ENCODE measurements at regions not wholly inside any gene's neighbourhood (a gene's known extent, or its start where the extent isn't known, plus 50 kb on each side); places are given as distances from the start of the nearest gene placed in this dataset.
"Not testable (repeated sequence)": the region's sequence is repeated elsewhere in the genome, so short reads cannot be mapped to it uniquely, and the experiment has no call there.

GRCh38 chr6:114650891-114651290 lies 308.1 kb upstream of the HS3ST5 start:
- H3K4me3 ChIP-seq (ENCODE audit: low read length), result no peak overlapping the region
- no peaks in the 10 kb centered on the region for H3K36me3 ChIP-seq (ENCODE audit: insufficient read depth, low read depth, low read length)
- no peaks in the 10 kb centered on the region for H3K27me3 ChIP-seq (ENCODE audit: insufficient read depth, low read length)
- no peak overlapping the region for H3K27ac ChIP-seq (ENCODE audit: low read length)
- H3K4me1 ChIP-seq (ENCODE audit: insufficient read depth, low read length), result no peaks in the 10 kb centered on the region; the same call in 1 of the 2 replicates
- H3K9me3 ChIP-seq (ENCODE audit: insufficient read depth, low read depth, low read length), result no peaks in the 10 kb centered on the region
- no peak overlapping the region for H3K9ac ChIP-seq (ENCODE audit: low read depth, low read length)

GRCh38 chr6:114649298-114649697 lies 306.5 kb upstream of the HS3ST5 start:
- H3K4me3 ChIP-seq (ENCODE audit: low read length), result no peak overlapping the region
- H3K36me3 ChIP-seq (ENCODE audit: insufficient read depth, low read depth, low read length), result no peaks in the 10 kb centered on the region
- no peaks in the 10 kb centered on the region for H3K27me3 ChIP-seq (ENCODE audit: insufficient read depth, low read length)
- H3K27ac ChIP-seq (ENCODE audit: low read length), result no peak overlapping the region
- H3K9ac ChIP-seq (ENCODE audit: low read depth, low read length), result no peak overlapping the region
- no peaks in the 10 kb centered on the region; the same call in 1 of the 2 replicates for H3K4me1 ChIP-seq (ENCODE audit: insufficient read depth, low read length)
- no peaks in the 10 kb centered on the region for H3K9me3 ChIP-seq (ENCODE audit: insufficient read depth, low read depth, low read length)

GRCh38 chr6:114648847-114649246 lies 306.0 kb upstream of the HS3ST5 start:
- no peak overlapping the region for H3K4me3 ChIP-seq (ENCODE audit: low read length)
- H3K9me3 ChIP-seq (ENCODE audit: insufficient read depth, low read depth, low read length), result no peaks in the 10 kb centered on the region
- no peak overlapping the region for H3K27ac ChIP-seq (ENCODE audit: low read length)
- H3K4me1 ChIP-seq (ENCODE audit: insufficient read depth, low read length), result no peaks in the 10 kb centered on the region; the same call in 1 of the 2 replicates
- H3K36me3 ChIP-seq (ENCODE audit: insufficient read depth, low read depth, low read length), result no peaks in the 10 kb centered on the region
- H3K9ac ChIP-seq (ENCODE audit: low read depth, low read length), result no peak overlapping the region
- no peaks in the 10 kb centered on the region for H3K27me3 ChIP-seq (ENCODE audit: insufficient read depth, low read length)

GRCh38 chr6:114638341-114638740 lies 295.5 kb upstream of the HS3ST5 start:
- Histone ChIP-seq H3K9ac (ENCODE audit: low read depth, low read length) (no peak overlapping the region), H3K36me3 (ENCODE audit: insufficient read depth, low read depth, low read length) (no peaks in the 10 kb centered on the region), H3K9me3 (ENCODE audit: insufficient read depth, low read depth, low read length) (no peaks in the 10 kb centered on the region; the same call in 1 of the 2 replicates), H3K4me3 (ENCODE audit: low read length) (no peak overlapping the region), H3K27me3 (ENCODE audit: insufficient read depth, low read length) (no peaks in the 10 kb centered on the region), H3K4me1 (ENCODE audit: insufficient read depth, low read length) (no peaks in the 10 kb centered on the region), H3K27ac (ENCODE audit: low read length) (no peak overlapping the region)

GRCh38 chr6:114634016-114634415 lies 291.2 kb upstream of the HS3ST5 start:
- no peaks in the 10 kb centered on the region; the same call in 1 of the 2 replicates for H3K9me3 ChIP-seq (ENCODE audit: insufficient read depth, low read depth, low read length)
- no peak overlapping the region for H3K27ac ChIP-seq (ENCODE audit: low read length)
- no peak overlapping the region for H3K4me3 ChIP-seq (ENCODE audit: low read length)
- H3K36me3 ChIP-seq (ENCODE audit: insufficient read depth, low read depth, low read length), result no peaks in the 10 kb centered on the region
- no peaks in the 10 kb centered on the region for H3K4me1 ChIP-seq (ENCODE audit: insufficient read depth, low read length)
- H3K9ac ChIP-seq (ENCODE audit: low read depth, low read length), result no peak overlapping the region
- H3K27me3 ChIP-seq (ENCODE audit: insufficient read depth, low read length), result no peaks in the 10 kb centered on the region

- not testable (repeated sequence) for H3K27me3 ChIP-seq (ENCODE audit: insufficient read depth, low read length); H3K4me3 ChIP-seq (ENCODE audit: low read length); H3K36me3 ChIP-seq (ENCODE audit: insufficient read depth, low read depth, low read length); H3K9me3 ChIP-seq (ENCODE audit: insufficient read depth, low read depth, low read length); H3K9ac ChIP-seq (ENCODE audit: low read depth, low read length); H3K27ac ChIP-seq (ENCODE audit: low read length); H3K4me1 ChIP-seq (ENCODE audit: insufficient read depth, low read length)
Observed at GRCh38 chr6:114626226-114626625, 283.4 kb upstream of the HS3ST5 start.

- Histone ChIP-seq H3K27ac (ENCODE audit: low read length) (no peak overlapping the region), H3K9ac (ENCODE audit: low read depth, low read length) (no peak overlapping the region), H3K27me3 (ENCODE audit: insufficient read depth, low read length) (no peaks in the 10 kb centered on the region), H3K4me1 (ENCODE audit: insufficient read depth, low read length) (no peaks in the 10 kb centered on the region), H3K4me3 (ENCODE audit: low read length) (no peak overlapping the region), H3K36me3 (ENCODE audit: insufficient read depth, low read depth, low read length) (no peaks in the 10 kb centered on the region), H3K9me3 (ENCODE audit: insufficient read depth, low read depth, low read length) (no peaks in the 10 kb centered on the region)
Observed at GRCh38 chr6:114619621-114620200, 276.9 kb upstream of the HS3ST5 start.

GRCh38 chr6:114611696-114612095 lies 268.9 kb upstream of the HS3ST5 start:
- Histone ChIP-seq H3K9me3 (ENCODE audit: insufficient read depth, low read depth, low read length) (no peaks in the 10 kb centered on the region), H3K36me3 (ENCODE audit: insufficient read depth, low read depth, low read length) (no peaks in the 10 kb centered on the region), H3K4me3 (ENCODE audit: low read length) (no peak overlapping the region), H3K9ac (ENCODE audit: low read depth, low read length) (no peak overlapping the region), H3K27ac (ENCODE audit: low read length) (no peak overlapping the region), H3K27me3 (ENCODE audit: insufficient read depth, low read length) (no peaks in the 10 kb centered on the region), H3K4me1 (ENCODE audit: insufficient read depth, low read length) (no peaks in the 10 kb centered on the region)

GRCh38 chr6:114608091-114608490 lies 265.3 kb upstream of the HS3ST5 start:
- no peaks in the 10 kb centered on the region for H3K9me3 ChIP-seq (ENCODE audit: insufficient read depth, low read depth, low read length)
- no peaks in the 10 kb centered on the region for H3K4me1 ChIP-seq (ENCODE audit: insufficient read depth, low read length)
- no peaks in the 10 kb centered on the region for H3K27me3 ChIP-seq (ENCODE audit: insufficient read depth, low read length)
- no peak overlapping the region for H3K27ac ChIP-seq (ENCODE audit: low read length)
- H3K36me3 ChIP-seq (ENCODE audit: insufficient read depth, low read depth, low read length), result no peaks in the 10 kb centered on the region
- no peak overlapping the region for H3K9ac ChIP-seq (ENCODE audit: low read depth, low read length)
- H3K4me3 ChIP-seq (ENCODE audit: low read length), result no peak overlapping the region

- H3K36me3 ChIP-seq (ENCODE audit: insufficient read depth, low read depth, low read length), result no peaks in the 10 kb centered on the region
- no peak overlapping the region for H3K4me3 ChIP-seq (ENCODE audit: low read length)
- H3K9me3 ChIP-seq (ENCODE audit: insufficient read depth, low read depth, low read length), result no peaks in the 10 kb centered on the region
- H3K4me1 ChIP-seq (ENCODE audit: insufficient read depth, low read length), result no peaks in the 10 kb centered on the region
- H3K9ac ChIP-seq (ENCODE audit: low read depth, low read length), result no peak overlapping the region
- no peak overlapping the region for H3K27ac ChIP-seq (ENCODE audit: low read length)
- no peaks in the 10 kb centered on the region for H3K27me3 ChIP-seq (ENCODE audit: insufficient read depth, low read length)
Observed at GRCh38 chr6:114605656-114606055, 262.8 kb upstream of the HS3ST5 start.

GRCh38 chr6:114600381-114600780 lies 257.6 kb upstream of the HS3ST5 start:
- no peak overlapping the region for H3K27ac ChIP-seq (ENCODE audit: low read length)
- no peaks in the 10 kb centered on the region for H3K4me1 ChIP-seq (ENCODE audit: insufficient read depth, low read length)
- no peak overlapping the region for H3K4me3 ChIP-seq (ENCODE audit: low read length)
- H3K27me3 ChIP-seq (ENCODE audit: insufficient read depth, low read length), result no peaks in the 10 kb centered on the region
- no peaks in the 10 kb centered on the region for H3K9me3 ChIP-seq (ENCODE audit: insufficient read depth, low read depth, low read length)
- H3K36me3 ChIP-seq (ENCODE audit: insufficient read depth, low read depth, low read length), result no peaks in the 10 kb centered on the region
- H3K9ac ChIP-seq (ENCODE audit: low read depth, low read length), result no peak overlapping the region

GRCh38 chr6:114595591-114595990 lies 252.8 kb upstream of the HS3ST5 start:
- no peak overlapping the region for H3K4me3 ChIP-seq (ENCODE audit: low read length)
- H3K9me3 ChIP-seq (ENCODE audit: insufficient read depth, low read depth, low read length), result no peaks in the 10 kb centered on the region
- H3K36me3 ChIP-seq (ENCODE audit: insufficient read depth, low read depth, low read length), result no peaks in the 10 kb centered on the region
- no peaks in the 10 kb centered on the region for H3K27me3 ChIP-seq (ENCODE audit: insufficient read depth, low read length)
- no peak overlapping the region for H3K27ac ChIP-seq (ENCODE audit: low read length)
- no peaks in the 10 kb centered on the region for H3K4me1 ChIP-seq (ENCODE audit: insufficient read depth, low read length)
- no peak overlapping the region for H3K9ac ChIP-seq (ENCODE audit: low read depth, low read length)

All from iPS-20b (cell line).